H1 (cell line): ENCODE measurements at regions not wholly inside any gene's neighbourhood (a gene's known extent, or its start where the extent isn't known, plus 50 kb on each side); places are given as distances from the start of the nearest gene placed in this dataset.
"Not testable (repeated sequence)": the region's sequence is repeated elsewhere in the genome, so short reads cannot be mapped to it uniquely, and the experiment has no call there.

Experiments used
- CTCF ChIA-PET: fragments of 300-600 bp; sonication (Branson Sonifier 250); formaldehyde crosslinking; loops from one replicate; lab custom pipeline; 2021; ENCODE audit not compliant: partially characterized antibody; lab: Charles Lee
- POLR2A ChIA-PET: fragments of 300-600 bp; sonication (Branson Sonifier 250); formaldehyde crosslinking; loops from one replicate; lab custom pipeline; 2021; ENCODE audit warnings: inconsistent platforms; ENCODE audit not compliant: partially characterized antibody; lab: Charles Lee
- DNase-seq, 2 experiments: peaks; one replicate each; pipeline versions ENCODE4 v3.0.0 to v3.0.0-alpha.2; 2010 to 2022; ENCODE audit warnings: low spot score in 2 of 2, low read depth in 1 of 2, mixed read lengths in 1 of 2
- FAIRE-seq: peaks from 2 replicates; lab custom pipeline; 2011; peaks lifted over from hg19 to GRCh38; lab: Jason Lieb, UNC
- H2AFZ ChIP-seq: 2 replicates; pipeline ENCODE4 v1.8.1; 2012; ENCODE audit warnings: low read length, inconsistent platforms
- H2AK5ac ChIP-seq: 2 replicates; pipeline ENCODE4 v1.6.1; 2013; ENCODE audit warnings: low read depth, low read length
- H2BK120ac ChIP-seq: replicated peaks from 2 replicates; pipeline ENCODE3; 2013; ENCODE audit warnings: low read depth, low read length, inconsistent platforms
- H2BK12ac ChIP-seq: 2 replicates; pipeline ENCODE4 v1.6.1; 2013; ENCODE audit warnings: low read depth, low read length
- H2BK15ac ChIP-seq: 2 replicates; pipeline ENCODE4 v1.6.1; 2013; ENCODE audit warnings: low read length
- H2BK20ac ChIP-seq: 2 replicates; pipeline ENCODE4 v1.6.1; 2013; ENCODE audit warnings: low read length
- H2BK5ac ChIP-seq: 2 replicates; pipeline ENCODE4 v1.6.1; 2013; ENCODE audit warnings: low read depth, low read length
- H3K14ac ChIP-seq: 2 replicates; pipeline ENCODE4 v1.6.1; 2013; ENCODE audit warnings: inconsistent platforms; ENCODE audit not compliant: insufficient read length
- H3K18ac ChIP-seq: 2 replicates; pipeline ENCODE4 v1.6.1; 2013; ENCODE audit warnings: low read length; ENCODE audit errors: extremely low read depth
- H3K23ac ChIP-seq: 2 replicates; pipeline ENCODE4 v1.6.1; 2013; ENCODE audit warnings: inconsistent platforms; ENCODE audit not compliant: insufficient read length
- H3K23me2 ChIP-seq: 2 replicates; pipeline ENCODE4 v1.6.1; 2013; ENCODE audit warnings: low read depth, low read length
- H3K27ac ChIP-seq: 2 replicates; pipeline ENCODE4 v1.6.1; 2011; ENCODE audit warnings: low read depth, low read length, inconsistent platforms
- H3K27me3 ChIP-seq, 4 experiments: replicated peaks in 1 of 4; 1 replicate in 1 of 4; 2 replicates in 3 of 4; pipeline versions ENCODE4 v1.6.1 to v1.8.1; 2011 to 2013; ENCODE audit warnings: low read length in 3 of 4, mild to moderate bottlenecking in 3 of 4, inconsistent platforms in 2 of 4, mixed read lengths in 2 of 4, moderate library complexity in 1 of 4; ENCODE audit not compliant: control insufficient read depth in 3 of 4, insufficient read depth in 3 of 4; ENCODE audit errors: extremely low read depth in 1 of 4
- H3K36me3 ChIP-seq, 4 experiments: 2 replicates each; pipeline versions ENCODE4 v1.6.1 to v1.8.1; 2011 to 2013; ENCODE audit warnings: mild to moderate bottlenecking in 4 of 4, low read length in 3 of 4, moderate library complexity in 2 of 4, control low read depth in 1 of 4, inconsistent platforms in 1 of 4; ENCODE audit not compliant: insufficient read depth in 4 of 4, control insufficient read depth in 2 of 4
- H3K4ac ChIP-seq: replicated peaks from 2 replicates; pipeline ENCODE3; 2013; ENCODE audit warnings: low read length, low read depth, mixed read lengths, inconsistent platforms; ENCODE audit not compliant: insufficient read length
- H3K4me1 ChIP-seq, 4 experiments: replicated peaks in 1 of 4; 1 replicate in 1 of 4; 2 replicates in 3 of 4; pipeline versions ENCODE4 v1.6.1 to v1.8.1; 2011 to 2013; ENCODE audit warnings: low read length in 3 of 4, inconsistent platforms in 2 of 4, mixed read lengths in 1 of 4; ENCODE audit not compliant: insufficient read depth in 4 of 4, control insufficient read depth in 3 of 4
- H3K4me2 ChIP-seq, 2 experiments: 2 replicates each; pipeline versions ENCODE4 v1.6.1 to v1.8.1; 2011 to 2013; ENCODE audit warnings: low read depth in 2 of 2, low read length in 2 of 2, control low read depth in 1 of 2, inconsistent platforms in 1 of 2, mild to moderate bottlenecking in 1 of 2; ENCODE audit not compliant: insufficient read depth in 1 of 2
- H3K4me3 ChIP-seq, 4 experiments: fragments of 200-600, 300-600 bp in 1 of 4; sonication (generic), shearing (Covaris generic), sonication (Bioruptor Twin) in 1 of 4; 2 replicates each; pipeline versions ENCODE4 v1.5.1 to v1.8.1; 2011 to 2016; ENCODE audit warnings: low read length in 4 of 4, low read depth in 3 of 4, control low read depth in 2 of 4, inconsistent platforms in 2 of 4, mild to moderate bottlenecking in 2 of 4, mixed read lengths in 1 of 4, moderate library complexity in 1 of 4; ENCODE audit not compliant: insufficient read depth in 2 of 4; ENCODE audit errors: extremely low read depth in 1 of 4
- H3K56ac ChIP-seq: replicated peaks from 2 replicates; pipeline ENCODE3; 2013; ENCODE audit warnings: low read depth, mild to moderate bottlenecking, mixed read lengths, low read length, inconsistent platforms; ENCODE audit not compliant: insufficient read length
- H3K79me1 ChIP-seq: 2 replicates; pipeline ENCODE4 v1.6.1; 2013; ENCODE audit warnings: low read depth, low read length, control low read depth
- H3K79me2 ChIP-seq, 2 experiments: 2 replicates each; pipeline versions ENCODE4 v1.6.1 to v1.8.1; 2012 to 2013; ENCODE audit warnings: low read length in 2 of 2, mild to moderate bottlenecking in 2 of 2, inconsistent platforms in 1 of 2; ENCODE audit not compliant: insufficient read depth in 2 of 2, control insufficient read depth in 1 of 2
- H3K9ac ChIP-seq, 4 experiments: replicated peaks in 1 of 4; 1 replicate in 1 of 4; 2 replicates in 3 of 4; pipeline versions ENCODE4 v1.6.1 to v1.8.1; 2011 to 2013; ENCODE audit warnings: low read depth in 3 of 4, low read length in 3 of 4, control low read depth in 2 of 4, mild to moderate bottlenecking in 2 of 4, moderate library complexity in 2 of 4, inconsistent platforms in 1 of 4; ENCODE audit errors: extremely low read depth in 1 of 4
- H3K9me3 ChIP-seq, 2 experiments: 2 replicates each; pipeline versions ENCODE4 v1.6.1 to v1.8.1; 2012 to 2013; ENCODE audit warnings: mild to moderate bottlenecking in 2 of 2, moderate library complexity in 2 of 2, control low read depth in 1 of 2, inconsistent platforms in 1 of 2, low read depth in 1 of 2, low read length in 1 of 2, mixed read lengths in 1 of 2; ENCODE audit not compliant: insufficient read depth in 2 of 2
- H4K20me1 ChIP-seq, 2 experiments: replicated peaks in 1 of 2; 2 replicates each; pipeline versions ENCODE3 to v1.8.1; 2011 to 2013; ENCODE audit warnings: inconsistent platforms in 2 of 2, low read length in 2 of 2, mild to moderate bottlenecking in 1 of 2; ENCODE audit not compliant: insufficient read depth in 2 of 2, control insufficient read depth in 1 of 2
- H4K5ac ChIP-seq: 2 replicates; pipeline ENCODE4 v1.6.1; 2013; ENCODE audit warnings: low read length, low read depth, mixed read lengths, inconsistent platforms; ENCODE audit not compliant: insufficient read length
- H4K8ac ChIP-seq: 2 replicates; pipeline ENCODE4 v1.8.0; 2013; ENCODE audit warnings: mild to moderate bottlenecking, moderate library complexity, low read length, inconsistent platforms; ENCODE audit not compliant: insufficient read depth; ENCODE audit errors: extremely low read depth
- H4K91ac ChIP-seq: replicated peaks from 2 replicates; pipeline ENCODE3; 2013; ENCODE audit warnings: low read length, mixed read lengths, inconsistent platforms; ENCODE audit not compliant: insufficient read length
- WGBS, 2 experiments: shearing (Covaris generic) in 1 of 2; methylation state at CpG; one replicate each; pipeline versions ENCODE4 v1.1.6 to v1.1.7; 2013 to 2015; ENCODE audit warnings: low lambda C conversion rate in 2 of 2, mixed read lengths in 2 of 2, inconsistent platforms in 1 of 2, low coverage in 1 of 2, missing lambda C conversion rate in 1 of 2; ENCODE audit not compliant: insufficient replicate concordance in 2 of 2, insufficient coverage in 1 of 2, insufficient read length in 1 of 2; ENCODE audit errors: extremely low coverage in 1 of 2, missing lambda C conversion rate in 1 of 2; 5-methylcytosine and 5-hydroxymethylcytosine counted together

- H4K20me1 ChIP-seq, H3K9me3 ChIP-seq, H3K56ac ChIP-seq, H2BK5ac ChIP-seq, H3K4me3 ChIP-seq, H3K27me3 ChIP-seq, H3K4me2 ChIP-seq, H4K5ac ChIP-seq, H3K79me2 ChIP-seq, POLR2A ChIA-PET, H3K23me2 ChIP-seq, H2BK15ac ChIP-seq, H3K23ac ChIP-seq, H3K4me1 ChIP-seq, H3K14ac ChIP-seq, H3K36me3 ChIP-seq, H4K91ac ChIP-seq, H2AFZ ChIP-seq, H2BK12ac ChIP-seq, H3K4ac ChIP-seq, H4K8ac ChIP-seq, FAIRE-seq, H3K18ac ChIP-seq, DNase-seq, H3K27ac ChIP-seq, H3K9ac ChIP-seq, H2BK20ac ChIP-seq, H2AK5ac ChIP-seq, H2BK120ac ChIP-seq, H3K79me1 ChIP-seq: not testable (repeated sequence)
- 80% methylated on average over 1 of the region's 1 CpG; no CpG with 5 or more reads in 1 of the 2 experiments for WGBS, 2 experiments
- CTCF ChIA-PET, result interaction anchor here (0.7 kb wide), 1 partner anchor 291 kb away, joined by 3 read pairs; no protein-coding TSS in a partner anchor
These were observed 661.8 kb downstream of the GLUD2 start for GRCh38 chrX:121709236-121709635.
